Calu3 (cell line): ENCODE measurements at regions not wholly inside any gene's neighbourhood (a gene's known extent, or its start where the extent isn't known, plus 50 kb on each side); places are given as distances from the start of the nearest gene placed in this dataset.

Source experiments
- BruUV-seq: library from RNA; stranded (reverse); fragments of 400-500 nt; replicated peaks from 2 replicates; lab custom pipeline; 2021; lab: Mats Ljungman, UMichigan
- CTCF ChIA-PET: fragments of 300-600 bp; sonication (Branson Sonifier 250); formaldehyde crosslinking; loops from one replicate; lab custom pipeline; 2022; ENCODE audit warnings: antibody characterized with exemption; lab: Charles Lee
- DNase-seq: peaks from one replicate; pipeline ENCODE4 v3.0.0; 2022
- H3K27ac Mint-ChIP-seq: one replicate; pipeline ENCODE4 v1.8.0; 2022; ENCODE audit warnings: mixed read lengths; ENCODE audit not compliant: unreplicated experiment
- H3K27me3 Mint-ChIP-seq: one replicate; pipeline ENCODE4 v1.8.0; 2022; ENCODE audit warnings: mixed read lengths; ENCODE audit not compliant: unreplicated experiment
- H3K36me3 Mint-ChIP-seq: one replicate; pipeline ENCODE4 v1.8.0; 2022; ENCODE audit warnings: mild to moderate bottlenecking, moderate library complexity, mixed read lengths; ENCODE audit not compliant: insufficient read depth, unreplicated experiment
- H3K4me1 Mint-ChIP-seq: one replicate; pipeline ENCODE4 v1.8.0; 2022; ENCODE audit warnings: mild to moderate bottlenecking, low read depth, mixed read lengths; ENCODE audit not compliant: unreplicated experiment
- H3K4me3 Mint-ChIP-seq: one replicate; pipeline ENCODE4 v1.8.0; 2022; ENCODE audit warnings: mild to moderate bottlenecking, low read depth, moderate library complexity, mixed read lengths; ENCODE audit not compliant: unreplicated experiment
- H3K9me3 Mint-ChIP-seq: one replicate; pipeline ENCODE4 v1.8.0; 2022; ENCODE audit warnings: low read depth, mixed read lengths; ENCODE audit not compliant: unreplicated experiment
- CTCF ChIP-seq: fragments of 200-600 bp; IDR thresholded peaks from one replicate; pipeline ENCODE4 v1.8.0; 2022; ENCODE audit warnings: antibody characterized with exemption; ENCODE audit not compliant: unreplicated experiment
- intact Hi-C: fragments of 100-400 bp; cut with micrococcal nuclease; formaldehyde crosslinking; loops from one replicate; pipeline ENCODE4 v1.10.0; 2022; ENCODE audit not compliant: unreplicated experiment

- no peaks in the 10 kb centered on the region for H3K4me1 Mint-ChIP-seq
- DNase-seq: no peak
- no peaks in the 10 kb centered on the region for H3K36me3 Mint-ChIP-seq
- no peak overlapping the region for H3K27ac Mint-ChIP-seq
- TF ChIP-seq CTCF: no peak
- no TSS peak for BruUV-seq
- no peak overlapping the region for H3K4me3 Mint-ChIP-seq
- peaks cover 18% of the 10 kb centered on the region for H3K9me3 Mint-ChIP-seq
- intact Hi-C loops: no loop called here
- no peaks in the 10 kb centered on the region for H3K27me3 Mint-ChIP-seq
- CTCF ChIA-PET: interaction anchor here (0.5 kb wide), 1 partner anchor 13 kb away, joined by 3 read pairs; no protein-coding TSS in a partner anchor
Measured at GRCh38 chr3:147132168-147132567, 274.2 kb downstream of the ZIC4 start.

GRCh38 chr3:147130461-147130860, 275.9 kb downstream of the ZIC4 start:
- no TSS peak for BruUV-seq
- Mint-ChIP-seq H3K27me3 (no peaks in the 10 kb centered on the region), H3K4me1 (no peaks in the 10 kb centered on the region), H3K36me3 (no peaks in the 10 kb centered on the region), H3K4me3 (no peak overlapping the region), H3K27ac (no peak overlapping the region), H3K9me3 (peaks cover 15% of the 10 kb centered on the region)
- DNase-seq: no peak
- CTCF ChIA-PET: interaction anchor here (0.8 kb wide), 1 partner anchor 10 kb away, joined by 4 read pairs; no protein-coding TSS in a partner anchor
- intact Hi-C loops: no loop called here
- TF ChIP-seq CTCF: no peak

GRCh38 chr3:147129665-147130064, 276.7 kb downstream of the ZIC4 start:
- no peak for TF ChIP-seq CTCF
- Mint-ChIP-seq H3K36me3 (no peaks in the 10 kb centered on the region), H3K9me3 (peaks cover 15% of the 10 kb centered on the region), H3K4me1 (no peaks in the 10 kb centered on the region), H3K27ac (no peak overlapping the region), H3K4me3 (no peak overlapping the region), H3K27me3 (no peaks in the 10 kb centered on the region)
- DNase-seq: no peak
- CTCF ChIA-PET: no interaction called here
- intact Hi-C loops: no loop called here
- BruUV-seq: no TSS peak

GRCh38 chr3:147122350-147122749, 284.0 kb downstream of the ZIC4 start:
- Mint-ChIP-seq H3K9me3 (peaks cover 2% of the 10 kb centered on the region), H3K27ac (no peak overlapping the region), H3K4me1 (no peaks in the 10 kb centered on the region), H3K27me3 (no peaks in the 10 kb centered on the region), H3K36me3 (no peaks in the 10 kb centered on the region), H3K4me3 (no peak overlapping the region)
- TF ChIP-seq CTCF: no peak
- no TSS peak for BruUV-seq
- CTCF ChIA-PET: interaction anchor here (0.6 kb wide), 2 partner anchors 79 to 277 kb away, joined by 3 to 8 read pairs; no protein-coding TSS in a partner anchor
- no peak for DNase-seq
- intact Hi-C loops: loop anchor here (5.0 kb wide), 1 partner anchor 825 kb away; no protein-coding TSS in a partner anchor
